GM21529 (cell line): ENCODE measurements at regions not wholly inside any gene's neighbourhood (a gene's known extent, or its start where the extent isn't known, plus 50 kb on each side); places are given as distances from the start of the nearest gene placed in this dataset.
"Not testable (repeated sequence)": the region's sequence is repeated elsewhere in the genome, so short reads cannot be mapped to it uniquely, and the experiment has no call there.

Experiments
- ATAC-seq: cut with Tn5 transposase; IDR thresholded peaks from one replicate; pipeline ENCODE4 v1.9.1; 2021; ENCODE audit not compliant: unreplicated experiment

- ATAC-seq = no peak
Observed at GRCh38 chr1:198932351-198932991, 293.6 kb downstream of the PTPRC start.

- ATAC-seq = no peak
Observed at GRCh38 chr1:198933515-198934222, 294.8 kb downstream of the PTPRC start.

GRCh38 chr1:198934426-198934825 lies 295.6 kb downstream of the PTPRC start:
- no peak for ATAC-seq

GRCh38 chr1:198934901-198935305 lies 296.1 kb downstream of the PTPRC start:
- ATAC-seq = peak; percentile 10

GRCh38 chr1:198935306-198935921 lies 296.6 kb downstream of the PTPRC start:
- ATAC-seq = peak; percentile 47

- ATAC-seq = no peak
Observed at GRCh38 chr1:198936371-198937083, 297.7 kb downstream of the PTPRC start.

GRCh38 chr1:198937231-198938031 lies 298.6 kb downstream of the PTPRC start:
- ATAC-seq = peak; percentile 87

GRCh38 chr1:198939286-198939685 lies 300.4 kb downstream of the PTPRC start:
- ATAC-seq = no peak

- no peak for ATAC-seq
Observed at GRCh38 chr1:198939956-198940355, 301.1 kb downstream of the PTPRC start.

GRCh38 chr1:198942466-198942865 lies 303.6 kb downstream of the PTPRC start:
- ATAC-seq = no peak

- no peak for ATAC-seq
Observed at GRCh38 chr1:198943484-198944187, 304.8 kb downstream of the PTPRC start.

GRCh38 chr1:198947456-198947855 lies 308.6 kb downstream of the PTPRC start:
- ATAC-seq = no peak

GRCh38 chr1:198948895-198949659 lies 310.2 kb downstream of the PTPRC start:
- ATAC-seq = no peak

GRCh38 chr1:198950036-198950435 lies 311.2 kb downstream of the PTPRC start:
- ATAC-seq = no peak

- ATAC-seq = no peak
Observed at GRCh38 chr1:198955085-198955484, 316.2 kb downstream of the PTPRC start.

- ATAC-seq = no peak
Observed at GRCh38 chr1:198957044-198957443, 318.2 kb downstream of the PTPRC start.

- no peak for ATAC-seq
Observed at GRCh38 chr1:198959032-198959431, 320.2 kb downstream of the PTPRC start.

GRCh38 chr1:198959676-198960075 lies 320.8 kb downstream of the PTPRC start:
- ATAC-seq = no peak

GRCh38 chr1:198963796-198964195 lies 325.0 kb downstream of the PTPRC start:
- not testable (repeated sequence) for ATAC-seq
